Ishikawa (cell line): ENCODE measurements at regions not wholly inside any gene's neighbourhood (a gene's known extent, or its start where the extent isn't known, plus 50 kb on each side); places are given as distances from the start of the nearest gene placed in this dataset.

Experiments used
- CEBPB ChIP-seq: IDR thresholded peaks from 2 replicates; pipeline ENCODE4 v1.6.1; 2012
- CREB1 ChIP-seq: IDR thresholded peaks from 2 replicates; pipeline ENCODE4 v1.6.1; 2012; ENCODE audit warnings: low read depth
- EGR1 ChIP-seq: IDR thresholded peaks from 2 replicates; pipeline ENCODE4 v1.6.1; 2012
- EP300 ChIP-seq: IDR thresholded peaks from 2 replicates; pipeline ENCODE4 v1.6.1; 2012; ENCODE audit warnings: borderline replicate concordance
- FOXM1 ChIP-seq: IDR thresholded peaks from 2 replicates; pipeline ENCODE4 v1.6.1; 2012; ENCODE audit warnings: low read depth, borderline replicate concordance
- MAX ChIP-seq: IDR thresholded peaks from 2 replicates; pipeline ENCODE4 v1.6.1; 2012
- NFIC ChIP-seq: IDR thresholded peaks from 2 replicates; pipeline ENCODE4 v1.6.1; 2012
- RAD21 ChIP-seq: IDR thresholded peaks from 2 replicates; pipeline ENCODE4 v1.6.1; 2012; ENCODE audit warnings: low read depth
- REST ChIP-seq: IDR thresholded peaks from 2 replicates; pipeline ENCODE4 v1.6.1; 2012; ENCODE audit warnings: low read depth, mild to moderate bottlenecking
- TAF1 ChIP-seq: IDR thresholded peaks from 2 replicates; pipeline ENCODE4 v1.6.1; 2012; ENCODE audit warnings: low read depth, mild to moderate bottlenecking
- YY1 ChIP-seq: IDR thresholded peaks from 2 replicates; pipeline ENCODE4 v1.6.1; 2012; ENCODE audit warnings: low read depth

GRCh38 chr6:105622226-105622625 is 219.3 kb upstream of the PREP start:
- TF ChIP-seq EGR1 (no peak), REST (no peak), EP300 (no peak), NFIC (no peak), RAD21 (no peak), TAF1 (no peak), CEBPB (no peak), CREB1 (no peak), YY1 (no peak), MAX (no peak), FOXM1 (no peak)
